SKM-1 (cell line): ENCODE measurements at regions not wholly inside any gene's neighbourhood (a gene's known extent, or its start where the extent isn't known, plus 50 kb on each side); places are given as distances from the start of the nearest gene placed in this dataset.
"Not testable (repeated sequence)": the region's sequence is repeated elsewhere in the genome, so short reads cannot be mapped to it uniquely, and the experiment has no call there.

ENCODE experiments used
- DNase-seq: peaks from one replicate; lab custom pipeline; 2025; ENCODE audit not compliant: unreplicated experiment; lab: John Stamatoyannopoulos, UW

- no peak for DNase-seq
Measured at GRCh38 chr2:129803871-129804270, 175.6 kb upstream of the RAB6C start.

GRCh38 chr2:129805899-129806298, 173.6 kb upstream of the RAB6C start:
- DNase-seq, result no peak

- no peak for DNase-seq
Measured at GRCh38 chr2:129806317-129806716, 173.1 kb upstream of the RAB6C start.

GRCh38 chr2:129806990-129807389, 172.5 kb upstream of the RAB6C start:
- no peak for DNase-seq

GRCh38 chr2:129807642-129808338, 171.7 kb upstream of the RAB6C start:
- not testable (repeated sequence) for DNase-seq

- DNase-seq, result no peak
Measured at GRCh38 chr2:129810521-129810920, 168.9 kb upstream of the RAB6C start.

- DNase-seq, result peak; percentile 98
Measured at GRCh38 chr2:129812071-129812470, 167.4 kb upstream of the RAB6C start.

- no peak for DNase-seq
Measured at GRCh38 chr2:129812654-129813053, 166.8 kb upstream of the RAB6C start.

- peak; percentile 49 for DNase-seq
Measured at GRCh38 chr2:129813404-129813803, 166.1 kb upstream of the RAB6C start.

- no peak for DNase-seq
Measured at GRCh38 chr2:129816813-129817574, 162.5 kb upstream of the RAB6C start.

GRCh38 chr2:129819855-129820254, 159.6 kb upstream of the RAB6C start:
- DNase-seq, result no peak

- DNase-seq, result no peak
Measured at GRCh38 chr2:129820908-129821307, 158.6 kb upstream of the RAB6C start.

- DNase-seq, result no peak
Measured at GRCh38 chr2:129821445-129821844, 158.0 kb upstream of the RAB6C start.

- no peak for DNase-seq
Measured at GRCh38 chr2:129823044-129823443, 156.4 kb upstream of the RAB6C start.

- DNase-seq, result no peak
Measured at GRCh38 chr2:129827311-129828090, 152.0 kb upstream of the RAB6C start.

GRCh38 chr2:129828792-129829191, 150.7 kb upstream of the RAB6C start:
- no peak for DNase-seq

- DNase-seq, result no peak
Measured at GRCh38 chr2:129829588-129829987, 149.9 kb upstream of the RAB6C start.

GRCh38 chr2:129831018-129831417, 148.4 kb upstream of the RAB6C start:
- DNase-seq, result no peak

GRCh38 chr2:129833465-129833864, 146.0 kb upstream of the RAB6C start:
- DNase-seq, result not testable (repeated sequence)

GRCh38 chr2:129847043-129847442, 132.4 kb upstream of the RAB6C start:
- DNase-seq, result no peak

- DNase-seq, result peak; percentile 72
Measured at GRCh38 chr2:129849559-129850160, 129.8 kb upstream of the RAB6C start.
